Naive thymus-derived CD4-positive, alpha-beta T cell (primary cell): ENCODE measurements at regions not wholly inside any gene's neighbourhood (a gene's known extent, or its start where the extent isn't known, plus 50 kb on each side); places are given as distances from the start of the nearest gene placed in this dataset.

Experiments
- ATAC-seq: fragments of 150-1000 bp; cut with Tn5 transposase; 2 replicates; pipeline ENCODE4 v1.10.0; 2021; ENCODE audit warnings: mild to moderate bottlenecking, moderate library complexity
- CTCF ChIA-PET: fragments of 350-600 bp; sonication (Branson Sonifier 250); formaldehyde crosslinking; loops from one replicate; lab custom pipeline; 2021; ENCODE audit warnings: antibody characterized with exemption; lab: Charles Lee
- POLR2A ChIA-PET: fragments of 350-600 bp; sonication (Branson Sonifier 250); formaldehyde crosslinking; loops from one replicate; lab custom pipeline; 2021; ENCODE audit warnings: antibody characterized with exemption, inconsistent platforms; lab: Charles Lee
- DNase-seq, 9 donors: peaks; one replicate each; pipeline versions ENCODE4 v3.0.0 to v3.0.0-alpha.2; 2020 to 2022; ENCODE audit warnings: mixed read lengths in 1 of 9
- H3K27ac ChIP-seq: one replicate; pipeline ENCODE4 v1.7.0; 2013; ENCODE audit warnings: mild to moderate bottlenecking, low read depth, low read length, moderate library complexity
- H3K27me3 ChIP-seq, 2 donors: one replicate each; pipeline ENCODE4 v1.7.0; 2013; ENCODE audit warnings: low read length in 2 of 2, mild to moderate bottlenecking in 2 of 2, moderate library complexity in 2 of 2; ENCODE audit not compliant: control insufficient read depth in 2 of 2, insufficient read depth in 2 of 2
- H3K36me3 ChIP-seq, 3 experiments: 1 replicate in 2 of 3; 2 replicates in 1 of 3; pipeline ENCODE4 v1.7.0; 2013; ENCODE audit warnings: low read length in 3 of 3, mild to moderate bottlenecking in 3 of 3, moderate library complexity in 1 of 3; ENCODE audit not compliant: insufficient read depth in 3 of 3, control insufficient read depth in 2 of 3
- H3K4me1 ChIP-seq, 2 donors: one replicate each; pipeline ENCODE4 v1.7.0; 2013; ENCODE audit warnings: low read length in 2 of 2, mild to moderate bottlenecking in 2 of 2, moderate library complexity in 1 of 2; ENCODE audit not compliant: control insufficient read depth in 2 of 2, insufficient read depth in 2 of 2
- H3K4me3 ChIP-seq: 2 replicates; pipeline ENCODE4 v1.7.0; 2013; ENCODE audit warnings: mild to moderate bottlenecking, low read length
- H3K9me3 ChIP-seq, 3 experiments: 1 replicate in 2 of 3; 2 replicates in 1 of 3; pipeline ENCODE4 v1.7.0; 2013; ENCODE audit warnings: low read length in 3 of 3; ENCODE audit not compliant: control insufficient read depth in 2 of 3
- H3K27ac Mint-ChIP-seq, 9 donors: one replicate each; pipeline ENCODE4 v1.8.0; 2020 to 2022; ENCODE audit warnings: mixed read lengths in 9 of 9, mild to moderate bottlenecking in 8 of 9, moderate library complexity in 5 of 9, inconsistent platforms in 2 of 9
- H3K27me3 Mint-ChIP-seq, 5 donors: one replicate each; pipeline ENCODE4 v1.8.0; 2021 to 2022; ENCODE audit warnings: mixed read lengths in 5 of 5, mild to moderate bottlenecking in 1 of 5
- H3K36me3 Mint-ChIP-seq, 5 donors: one replicate each; pipeline ENCODE4 v1.8.0; 2020 to 2022; ENCODE audit warnings: mixed read lengths in 5 of 5, mild to moderate bottlenecking in 3 of 5, inconsistent platforms in 1 of 5
- H3K4me1 Mint-ChIP-seq, 7 donors: one replicate each; pipeline ENCODE4 v1.8.0; 2020 to 2022; ENCODE audit warnings: mixed read lengths in 7 of 7, mild to moderate bottlenecking in 3 of 7, inconsistent platforms in 1 of 7
- H3K4me3 Mint-ChIP-seq, 10 donors: one replicate each; pipeline ENCODE4 v1.8.0; 2020 to 2022; ENCODE audit warnings: mild to moderate bottlenecking in 10 of 10, mixed read lengths in 10 of 10, moderate library complexity in 6 of 10, inconsistent platforms in 2 of 10
- H3K9me3 Mint-ChIP-seq, 11 donors: one replicate each; pipeline ENCODE4 v1.8.0; 2020 to 2022; ENCODE audit warnings: mixed read lengths in 11 of 11, mild to moderate bottlenecking in 4 of 11, inconsistent platforms in 1 of 11, moderate library complexity in 1 of 11
- intact Hi-C, 2 donors: fragments of 100-400 bp; cut with micrococcal nuclease; formaldehyde crosslinking; loops; one replicate each; pipeline ENCODE4 v1.15.1; 2023

- ATAC-seq (peak; percentile 75), DNase-seq (no peak)
- no peak overlapping the region for H3K4me3 ChIP-seq
- peaks cover 0 to 27% (median 0%) of the 10 kb centered on the region in 5 donors for H3K27me3 Mint-ChIP-seq
- H3K9me3 Mint-ChIP-seq: peaks cover 0 to 7% (median 0%) of the 10 kb centered on the region in 11 donors
- peaks cover 0 to 5% (median 0%) of the 10 kb centered on the region in 5 donors for H3K36me3 Mint-ChIP-seq
- no peaks in the 10 kb centered on the region for H3K36me3 ChIP-seq
- H3K27ac ChIP-seq: no peak overlapping the region
- peak overlapping the region in 1 of 9 donors; percentile 70 for H3K27ac Mint-ChIP-seq
- no peaks in the 10 kb centered on the region for H3K9me3 ChIP-seq
- no peaks in the 10 kb centered on the region for H3K4me1 ChIP-seq
- H3K4me1 Mint-ChIP-seq: peaks cover 11 to 21% (median 16%) of the 10 kb centered on the region in 7 donors
- intact Hi-C loops: no loop called here
- H3K27me3 ChIP-seq: no peaks in the 10 kb centered on the region
- CTCF ChIA-PET: interaction anchor here (1.0 to 1.1 kb wide), 2 partner anchors 253 to 284 kb away, joined by 3 to 5 read pairs; no protein-coding TSS in a partner anchor
- POLR2A ChIA-PET: interaction anchor here (0.7 kb wide), 1 partner anchor 246 kb away, joined by 3 read pairs; no protein-coding TSS in a partner anchor
- H3K4me3 Mint-ChIP-seq: peak overlapping the region in 1 of 10 donors; percentile 10
Measured at GRCh38 chr10:88108115-88108610, 244.7 kb downstream of the PTEN start.

DNA sequence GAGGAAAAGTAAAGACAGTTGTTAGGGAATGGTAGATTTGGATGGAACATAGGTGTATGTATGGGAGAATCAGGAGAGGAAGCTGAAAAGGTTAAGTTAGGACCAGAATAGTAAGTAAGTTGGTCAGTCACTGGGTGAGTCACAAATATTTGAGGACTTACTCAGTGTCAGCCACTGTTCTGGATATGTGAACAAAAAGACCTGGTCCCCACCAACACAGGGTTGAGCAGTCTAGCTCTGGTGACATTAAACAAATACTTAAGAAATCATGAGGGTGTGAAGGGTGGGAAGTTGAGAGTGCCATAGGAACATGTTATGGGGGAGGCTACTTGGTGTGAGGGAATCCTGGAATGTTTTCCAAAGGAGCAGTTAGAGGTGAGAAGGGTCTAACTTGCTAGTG is 246.9 kb downstream of the PTEN start:
- no peak overlapping the region for H3K4me3 Mint-ChIP-seq
- no peak overlapping the region for H3K4me3 ChIP-seq
- no peaks in the 10 kb centered on the region for H3K9me3 ChIP-seq
- no peaks in the 10 kb centered on the region for H3K27me3 ChIP-seq
- H3K36me3 Mint-ChIP-seq: peaks cover 0 to 5% (median 0%) of the 10 kb centered on the region in 5 donors
- ATAC-seq (no peak), DNase-seq (no peak)
- H3K36me3 ChIP-seq: no peaks in the 10 kb centered on the region
- intact Hi-C loops: no loop called here
- ChIA-PET CTCF (interaction anchor here (0.6 kb wide), 1 partner anchor 156 kb away, joined by 4 read pairs; no protein-coding TSS in a partner anchor), POLR2A (interaction anchor here (1.1 kb wide), 1 partner anchor 10 kb away, joined by 3 read pairs; no protein-coding TSS in a partner anchor)
- peak overlapping the region in 1 of 9 donors; percentile 15 for H3K27ac Mint-ChIP-seq
- peaks cover 0 to 9% of the 10 kb centered on the region in 2 donors for H3K4me1 ChIP-seq
- H3K27me3 Mint-ChIP-seq: peaks cover 0 to 23% (median 0%) of the 10 kb centered on the region in 5 donors
- peaks cover 11 to 41% (median 26%) of the 10 kb centered on the region in 7 donors for H3K4me1 Mint-ChIP-seq
- H3K9me3 Mint-ChIP-seq: peaks cover 0 to 7% (median 0%) of the 10 kb centered on the region in 11 donors
- no peak overlapping the region for H3K27ac ChIP-seq

DNA sequence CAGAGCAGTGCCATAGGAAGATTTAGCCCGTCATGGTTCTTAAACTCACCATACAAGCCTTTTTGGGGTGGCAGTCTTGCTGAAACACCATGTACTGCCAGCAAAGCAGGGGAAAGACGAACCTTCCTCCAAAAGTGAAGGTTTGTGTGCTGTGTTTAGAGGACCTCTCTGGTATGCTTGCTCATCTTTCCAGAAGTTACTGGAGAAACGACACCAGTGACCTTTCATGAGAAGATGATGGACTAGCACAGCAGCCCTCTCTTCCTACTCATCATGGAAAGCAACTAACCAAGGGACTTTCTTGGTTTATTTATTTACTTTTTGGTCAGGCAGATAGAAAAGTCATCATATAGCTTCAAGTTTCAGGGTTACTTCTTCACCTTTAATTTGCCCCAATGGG is 247.4 kb downstream of the PTEN start:
- no peak overlapping the region for H3K27ac ChIP-seq
- CTCF ChIA-PET: no interaction called here
- no peak for ATAC-seq
- Mint-ChIP-seq H3K4me3 (no peak overlapping the region), H3K36me3 (peaks cover 0 to 5% (median 0%) of the 10 kb centered on the region in 5 donors), H3K9me3 (peaks cover 0 to 7% (median 0%) of the 10 kb centered on the region in 11 donors), H3K27ac (no peak overlapping the region), H3K4me1 (peaks cover 11 to 42% (median 26%) of the 10 kb centered on the region in 7 donors), H3K27me3 (peaks cover 0 to 22% (median 0%) of the 10 kb centered on the region in 5 donors)
- H3K9me3 ChIP-seq: no peaks in the 10 kb centered on the region
- H3K4me3 ChIP-seq: no peak overlapping the region
- H3K4me1 ChIP-seq: peaks cover 0 to 9% of the 10 kb centered on the region in 2 donors
- no peak for DNase-seq
- POLR2A ChIA-PET: no interaction called here
- no peaks in the 10 kb centered on the region for H3K36me3 ChIP-seq
- intact Hi-C loops: no loop called here
- H3K27me3 ChIP-seq: no peaks in the 10 kb centered on the region

GRCh38 chr10:88111294-88111693 is 247.9 kb downstream of the PTEN start:
- Mint-ChIP-seq H3K27ac (no peak overlapping the region), H3K4me1 (peaks cover 11 to 42% (median 26%) of the 10 kb centered on the region in 7 donors), H3K36me3 (peaks cover 0 to 5% (median 0%) of the 10 kb centered on the region in 5 donors), H3K9me3 (peaks cover 0 to 7% (median 0%) of the 10 kb centered on the region in 11 donors), H3K27me3 (peaks cover 0 to 19% (median 0%) of the 10 kb centered on the region in 5 donors), H3K4me3 (no peak overlapping the region)
- H3K27me3 ChIP-seq: no peaks in the 10 kb centered on the region
- ChIA-PET CTCF (no interaction called here), POLR2A (no interaction called here)
- no peaks in the 10 kb centered on the region for H3K36me3 ChIP-seq
- H3K4me1 ChIP-seq: peaks cover 0 to 12% of the 10 kb centered on the region in 2 donors
- H3K4me3 ChIP-seq: no peak overlapping the region
- intact Hi-C loops: no loop called here
- no peak overlapping the region for H3K27ac ChIP-seq
- H3K9me3 ChIP-seq: no peaks in the 10 kb centered on the region
- ATAC-seq (no peak), DNase-seq (no peak)

GRCh38 chr10:88113232-88113631 is 249.8 kb downstream of the PTEN start:
- H3K27me3 ChIP-seq: no peaks in the 10 kb centered on the region
- no peak overlapping the region for H3K27ac ChIP-seq
- H3K9me3 ChIP-seq: no peaks in the 10 kb centered on the region
- H3K27ac Mint-ChIP-seq: no peak overlapping the region
- H3K27me3 Mint-ChIP-seq: peaks cover 0 to 14% (median 0%) of the 10 kb centered on the region in 5 donors
- peaks cover 0 to 4% (median 0%) of the 10 kb centered on the region in 5 donors for H3K36me3 Mint-ChIP-seq
- no peaks in the 10 kb centered on the region for H3K36me3 ChIP-seq
- peaks cover 11 to 26% of the 10 kb centered on the region in 2 donors for H3K4me1 ChIP-seq
- ChIA-PET POLR2A (interaction anchor here (2.3 kb wide), 1 partner anchor 250 kb away, joined by 14 read pairs; the partner anchor contains the start of genes KLLN and PTEN), CTCF (interaction anchor here (0.9 to 4.1 kb wide), 10 partner anchors 19 to 294 kb away, joined by 3 to 31 read pairs (median 6); no protein-coding TSS in a partner anchor)
- peaks cover 0 to 7% (median 0%) of the 10 kb centered on the region in 11 donors for H3K9me3 Mint-ChIP-seq
- H3K4me1 Mint-ChIP-seq: peaks cover 3 to 31% (median 17%) of the 10 kb centered on the region in 7 donors
- no peak overlapping the region for H3K4me3 ChIP-seq
- no peak overlapping the region for H3K4me3 Mint-ChIP-seq
- intact Hi-C loops: no loop called here
- no peak for DNase-seq
- ATAC-seq: peak; percentile 16

- no peaks in the 10 kb centered on the region for H3K27me3 ChIP-seq
- ATAC-seq: no peak
- H3K36me3 ChIP-seq: no peaks in the 10 kb centered on the region
- ChIA-PET POLR2A (interaction anchor here (0.6 to 2.3 kb wide), 6 partner anchors 12 to 296 kb away, joined by 3 to 14 read pairs (median 3); partner anchors contain the start of genes ATAD1, KLLN and PTEN), CTCF (interaction anchor here (0.7 to 4.1 kb wide), 18 partner anchors 9 to 295 kb away, joined by 3 to 31 read pairs (median 4); no protein-coding TSS in a partner anchor)
- Mint-ChIP-seq H3K9me3 (peaks cover 0 to 7% (median 0%) of the 10 kb centered on the region in 11 donors), H3K27ac (no peak overlapping the region), H3K27me3 (peaks cover 0 to 12% (median 0%) of the 10 kb centered on the region in 5 donors), H3K4me1 (peaks cover 0 to 28% (median 15%) of the 10 kb centered on the region in 7 donors), H3K4me3 (peak overlapping the region in 3 of 10 donors; percentile 3 to 52 (median 39)), H3K36me3 (peaks cover 0 to 2% (median 0%) of the 10 kb centered on the region in 5 donors)
- peaks cover 11 to 26% of the 10 kb centered on the region in 2 donors for H3K4me1 ChIP-seq
- no peak for DNase-seq
- no peak overlapping the region for H3K4me3 ChIP-seq
- no peak overlapping the region for H3K27ac ChIP-seq
- no peaks in the 10 kb centered on the region for H3K9me3 ChIP-seq
- intact Hi-C loops: loop anchor here (1.0 kb wide), 7 partner anchors 22 to 440 kb away; no protein-coding TSS in a partner anchor
Measured at GRCh38 chr10:88113657-88114272, 250.3 kb downstream of the PTEN start.
